ENCODE measurements at regions not wholly inside any gene's neighbourhood (a gene's known extent, or its start where the extent isn't known, plus 50 kb on each side); places are given as distances from the start of the nearest gene placed in this dataset.
"Not testable (repeated sequence)": the region's sequence is repeated elsewhere in the genome, so short reads cannot be mapped to it uniquely, and the experiment has no call there.

- peak; percentile 14 for DNase-seq (ENCODE audit: low spot score)
These were observed 100.1 kb upstream of the PRSS3 start for GRCh38 chr9:33695299-33695698.

DNA sequence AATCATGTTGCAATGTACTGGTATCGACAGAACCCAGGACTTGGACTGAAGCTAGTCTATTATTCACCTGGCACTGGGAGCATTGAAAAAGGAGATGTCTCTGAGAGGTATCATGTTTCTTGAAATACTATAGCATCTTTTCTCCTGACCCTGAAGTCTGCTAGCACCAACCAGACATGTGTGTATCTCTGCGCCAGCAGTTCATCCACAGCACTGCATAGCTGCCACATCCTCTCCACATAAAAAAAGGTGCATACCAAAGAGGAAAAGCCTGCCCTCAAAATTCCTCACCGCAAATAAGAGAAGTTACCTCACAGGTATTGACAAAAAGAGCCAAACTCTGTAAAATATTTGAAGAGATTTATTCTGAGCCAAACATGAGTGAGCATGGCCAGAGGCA, 99.5 kb upstream of the PRSS3 start:
- no peak for DNase-seq (ENCODE audit: low spot score)

DNA sequence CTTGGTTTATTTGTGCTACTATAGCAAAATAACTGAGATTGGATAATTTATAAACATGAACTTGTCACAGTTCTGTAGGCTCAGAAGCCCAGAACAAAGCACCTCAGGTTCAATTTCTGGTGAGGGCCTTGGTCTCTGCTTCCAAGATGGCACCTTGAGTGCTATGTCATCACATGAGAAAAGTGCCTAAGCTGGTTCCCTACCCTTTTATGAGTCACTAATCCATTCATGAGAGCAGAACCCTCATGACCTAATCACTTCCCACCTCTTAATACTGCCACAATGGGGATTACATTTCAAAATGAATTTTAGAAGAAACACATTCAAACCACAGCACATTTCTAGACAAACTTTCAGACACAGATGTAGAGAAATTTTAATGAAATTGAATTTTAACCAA, 98.2 kb upstream of the PRSS3 start:
- DNase-seq (ENCODE audit: low spot score): no peak

DNA sequence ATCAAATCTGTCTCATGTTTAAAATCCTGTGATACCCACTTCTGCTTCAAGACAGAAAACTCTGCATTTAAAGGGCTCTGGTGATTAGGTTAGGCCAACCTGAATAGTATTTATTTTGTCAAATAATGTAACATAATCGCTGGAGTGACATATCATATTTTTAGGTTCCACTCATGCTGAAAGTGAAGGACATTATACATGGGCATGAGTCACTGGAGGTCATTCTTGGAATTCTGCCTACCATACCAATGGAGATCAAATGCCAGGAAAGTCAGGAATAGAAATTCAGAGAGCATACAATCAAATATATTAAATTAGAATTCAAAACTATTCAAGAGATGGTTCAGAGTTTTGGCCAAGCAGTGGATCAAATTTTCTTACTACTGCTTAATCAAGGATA, 97.1 kb upstream of the PRSS3 start:
- no peak for DNase-seq (ENCODE audit: low spot score)

DNA sequence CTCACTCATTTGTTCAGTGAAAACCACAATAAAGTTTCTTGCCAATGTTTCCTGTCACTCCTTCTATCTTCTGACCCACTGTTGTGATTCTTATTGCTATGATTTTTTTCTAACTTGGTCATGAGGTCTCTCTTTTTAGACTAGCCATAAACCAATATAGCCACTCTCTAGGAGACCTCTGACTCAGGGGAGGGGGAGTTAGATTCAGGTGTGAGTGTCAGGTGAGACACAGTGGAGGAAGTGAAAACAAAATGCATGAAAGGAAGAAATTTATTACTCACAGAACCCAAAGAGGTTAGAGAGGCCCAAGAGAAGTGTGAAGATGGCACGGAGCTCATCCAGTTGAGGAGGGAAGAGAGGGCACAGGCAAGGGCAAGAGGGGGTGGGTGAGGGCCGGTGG, 94.4 kb upstream of the PRSS3 start:
- not testable (repeated sequence) for DNase-seq (ENCODE audit: low spot score)

- DNase-seq (ENCODE audit: low spot score): no peak
These were observed 91.8 kb upstream of the PRSS3 start for GRCh38 chr9:33703430-33704102.

DNA sequence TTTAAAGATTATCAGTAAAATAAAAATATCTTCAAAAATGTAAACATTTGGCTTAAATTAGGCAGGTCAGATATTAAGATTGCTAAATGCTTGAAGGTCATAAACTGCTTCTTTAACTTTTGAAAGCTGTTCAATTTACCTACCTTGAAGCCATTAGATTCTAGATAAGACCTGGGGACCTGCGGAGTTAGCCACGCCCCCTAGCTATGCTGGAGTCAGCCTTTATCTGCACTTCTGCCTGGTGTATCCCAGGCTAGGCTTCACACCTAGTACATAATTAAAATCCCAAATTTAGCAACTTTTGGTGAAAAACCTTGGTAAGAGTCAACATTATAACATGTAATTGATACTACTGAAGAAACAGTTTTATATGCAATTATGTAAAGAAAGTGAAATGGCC, 89.9 kb upstream of the PRSS3 start:
- DNase-seq (ENCODE audit: low spot score): not testable (repeated sequence)

GRCh38 chr9:33708441-33708840, 86.9 kb upstream of the PRSS3 start:
- DNase-seq (ENCODE audit: low spot score): no peak

GRCh38 chr9:33709269-33709668, 86.1 kb upstream of the PRSS3 start:
- no peak for DNase-seq (ENCODE audit: low spot score)

GRCh38 chr9:33711418-33711817, 83.9 kb upstream of the PRSS3 start:
- not testable (repeated sequence) for DNase-seq (ENCODE audit: low spot score)

DNA sequence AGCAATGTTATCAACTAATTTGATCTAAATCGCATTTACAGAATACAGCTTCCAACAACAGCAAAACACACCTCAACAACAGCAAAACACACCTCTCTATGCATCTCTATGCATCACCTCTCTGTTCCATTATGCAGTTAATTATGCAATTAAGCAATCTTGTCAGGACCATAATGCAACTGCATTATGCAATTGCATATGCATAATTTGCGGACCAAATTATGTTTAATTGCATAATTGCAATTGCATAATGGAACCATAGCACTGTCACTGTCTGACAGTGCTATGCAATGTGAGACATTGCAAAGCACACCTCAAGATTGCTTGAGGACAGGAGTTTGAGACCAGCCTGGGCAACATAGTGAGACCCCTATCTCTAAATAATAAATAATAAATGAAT, 80.4 kb upstream of the PRSS3 start:
- DNase-seq (ENCODE audit: low spot score): no peak

GRCh38 chr9:33718987-33719386, 76.4 kb upstream of the PRSS3 start:
- DNase-seq (ENCODE audit: low spot score): peak; percentile 28

- no peak for DNase-seq (ENCODE audit: low spot score)
These were observed 75.6 kb upstream of the PRSS3 start for GRCh38 chr9:33719581-33720374.

DNA sequence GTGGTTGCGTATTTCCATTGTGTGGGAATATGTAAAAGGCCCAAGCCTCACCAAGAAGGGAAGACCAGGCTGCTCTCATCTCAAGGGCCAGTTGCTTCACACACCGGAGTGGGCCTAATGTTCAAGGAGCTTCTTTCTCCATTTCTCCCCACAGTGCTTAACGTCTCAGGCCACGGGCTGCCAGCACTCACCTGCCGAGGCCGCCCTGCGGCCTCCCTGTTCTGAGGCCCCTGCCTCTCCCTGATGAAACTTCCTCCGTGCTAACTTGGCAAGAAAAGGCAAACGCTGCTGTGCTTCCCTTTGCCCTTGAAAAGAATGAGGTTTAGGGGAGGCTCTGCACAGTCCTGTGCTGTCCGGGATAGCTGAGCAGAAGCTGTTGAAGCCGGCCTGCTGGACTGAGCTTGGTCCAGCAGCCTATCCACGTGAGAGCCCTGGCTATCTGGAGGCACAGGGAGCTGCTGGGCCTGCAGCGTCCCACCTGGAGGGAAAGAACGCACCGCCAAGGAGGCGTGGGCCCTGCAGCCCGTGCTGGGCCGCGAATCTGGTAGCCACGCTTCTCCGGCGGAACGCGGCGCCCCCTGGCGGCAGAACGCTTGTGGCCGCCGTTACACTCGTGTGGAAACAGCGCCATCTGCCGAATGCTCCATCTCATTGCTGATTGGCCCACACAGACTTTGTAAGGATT, 73.5 kb upstream of the PRSS3 start:
- DNase-seq (ENCODE audit: low spot score): peak; percentile 88

DNA sequence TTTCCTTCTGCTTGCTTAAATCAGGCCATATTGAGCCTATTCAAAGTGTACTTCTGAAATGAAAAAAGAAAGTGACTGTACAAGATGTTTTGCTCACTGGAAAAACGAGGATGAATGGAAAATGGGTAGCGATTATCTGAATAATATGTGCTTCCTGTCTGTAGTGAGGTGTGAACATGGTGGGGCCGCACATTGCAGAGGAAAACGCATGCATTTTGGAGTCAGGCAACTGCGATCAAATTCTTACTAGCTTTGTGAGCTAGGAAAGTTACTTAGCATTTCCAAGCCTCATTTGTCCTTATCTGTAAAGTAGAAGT, 73.0 kb upstream of the PRSS3 start:
- DNase-seq (ENCODE audit: low spot score): no peak

- DNase-seq (ENCODE audit: low spot score): no peak
These were observed 66.7 kb upstream of the PRSS3 start for GRCh38 chr9:33728613-33729012.

DNA sequence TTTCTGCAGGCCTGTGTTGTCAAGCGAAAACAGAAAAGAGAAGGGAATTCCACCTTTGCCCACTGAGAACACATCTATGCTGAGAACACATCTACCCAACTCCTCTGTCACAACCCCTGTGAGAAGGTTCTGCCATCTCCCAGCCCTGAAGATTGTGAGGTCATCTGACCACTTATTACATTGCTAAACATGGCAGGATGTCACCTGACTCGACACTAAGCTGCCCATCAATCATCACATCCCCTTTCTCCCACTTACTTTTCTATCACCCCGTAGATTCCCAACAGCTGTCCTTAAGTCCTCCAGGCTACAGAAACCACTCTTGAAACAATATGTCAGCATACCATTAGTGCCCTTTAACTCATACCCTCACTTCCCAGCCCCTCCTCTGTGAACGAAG, 64.2 kb upstream of the PRSS3 start:
- DNase-seq (ENCODE audit: low spot score): no peak

GRCh38 chr9:33731625-33732024, 63.7 kb upstream of the PRSS3 start:
- no peak for DNase-seq (ENCODE audit: low spot score)

GRCh38 chr9:33734247-33734940, 61.0 kb upstream of the PRSS3 start:
- not testable (repeated sequence) for DNase-seq (ENCODE audit: low spot score)

- DNase-seq (ENCODE audit: low spot score): not testable (repeated sequence)
These were observed 60.2 kb upstream of the PRSS3 start for GRCh38 chr9:33734941-33735835.

- DNase-seq (ENCODE audit: low spot score): peak; percentile 12
These were observed 57.4 kb upstream of the PRSS3 start for GRCh38 chr9:33737811-33738606.
